Right atrium auricular region (tissue), 2 donors: ENCODE measurements at regions not wholly inside any gene's neighbourhood (a gene's known extent, or its start where the extent isn't known, plus 50 kb on each side); places are given as distances from the start of the nearest gene placed in this dataset.

Source experiments
- DNase-seq: peaks from one replicate; pipeline ENCODE4 v3.0.0-alpha.2; 2019; ENCODE audit warnings: low spot score
- H3K27ac ChIP-seq, 2 donors: fragments of 200-600 bp; sonication (generic); 1 replicate in 1 of 2; 2 replicates in 1 of 2; pipeline ENCODE4 v1.5.1; 2016 to 2019
- H3K27me3 ChIP-seq, 2 donors: fragments of 200-600 bp; sonication (generic); one replicate each; pipeline versions ENCODE4 v1.5.1 to v1.6.0; 2017 to 2019
- H3K36me3 ChIP-seq: fragments of 200-600 bp; sonication (generic); one replicate; pipeline ENCODE4 v1.5.1; 2016
- H3K4me1 ChIP-seq, 2 donors: fragments of 200-600 bp; sonication (generic); one replicate each; pipeline versions ENCODE4 v1.5.1 to v1.6.0; 2017 to 2019
- H3K4me3 ChIP-seq, 2 donors: fragments of 200-600 bp; sonication (generic); 1 replicate in 1 of 2; 2 replicates in 1 of 2; pipeline ENCODE4 v1.5.1; 2017 to 2019; ENCODE audit warnings: mild to moderate bottlenecking in 1 of 2, moderate library complexity in 1 of 2
- H3K9me3 ChIP-seq, 2 donors: fragments of 200-600 bp; sonication (generic); one replicate each; pipeline ENCODE4 v1.5.1; 2019
- TF ChIP-seq, protein P1 (sequence below), 2 donors: fragments of 200-600 bp; sonication (generic); IDR thresholded peaks; one replicate each; pipeline ENCODE4 v1.5.1; 2019; ENCODE audit warnings: antibody characterized with exemption in 2 of 2

DNA sequence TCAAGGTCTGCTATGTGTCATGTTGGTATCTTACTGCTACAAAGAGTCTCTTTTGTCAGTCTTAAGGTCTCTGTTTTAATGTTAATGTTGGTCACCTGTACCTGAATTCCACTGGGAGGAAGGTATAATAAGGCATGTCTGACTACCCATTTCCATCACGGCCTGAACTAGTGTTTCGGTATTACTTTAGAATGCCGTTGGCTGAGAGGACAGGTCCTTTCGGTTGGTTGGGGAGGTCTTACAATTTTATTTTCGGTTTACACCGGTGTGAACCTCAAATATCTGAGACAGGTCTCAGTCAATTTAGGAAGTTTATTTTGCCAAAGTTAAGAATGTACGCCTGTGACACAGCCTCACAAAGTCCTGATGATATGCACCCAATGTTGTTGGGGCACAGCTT lies 154.9 kb upstream of the ABCA1 start:
- Histone ChIP-seq H3K4me3 (no peak overlapping the region), H3K27ac (no peak overlapping the region), H3K4me1 (no peaks in the 10 kb centered on the region), H3K36me3 (no peaks in the 10 kb centered on the region), H3K9me3 (no peaks in the 10 kb centered on the region), H3K27me3 (no peaks in the 10 kb centered on the region)
- no peak for DNase-seq
- TF ChIP-seq, protein P1, sequence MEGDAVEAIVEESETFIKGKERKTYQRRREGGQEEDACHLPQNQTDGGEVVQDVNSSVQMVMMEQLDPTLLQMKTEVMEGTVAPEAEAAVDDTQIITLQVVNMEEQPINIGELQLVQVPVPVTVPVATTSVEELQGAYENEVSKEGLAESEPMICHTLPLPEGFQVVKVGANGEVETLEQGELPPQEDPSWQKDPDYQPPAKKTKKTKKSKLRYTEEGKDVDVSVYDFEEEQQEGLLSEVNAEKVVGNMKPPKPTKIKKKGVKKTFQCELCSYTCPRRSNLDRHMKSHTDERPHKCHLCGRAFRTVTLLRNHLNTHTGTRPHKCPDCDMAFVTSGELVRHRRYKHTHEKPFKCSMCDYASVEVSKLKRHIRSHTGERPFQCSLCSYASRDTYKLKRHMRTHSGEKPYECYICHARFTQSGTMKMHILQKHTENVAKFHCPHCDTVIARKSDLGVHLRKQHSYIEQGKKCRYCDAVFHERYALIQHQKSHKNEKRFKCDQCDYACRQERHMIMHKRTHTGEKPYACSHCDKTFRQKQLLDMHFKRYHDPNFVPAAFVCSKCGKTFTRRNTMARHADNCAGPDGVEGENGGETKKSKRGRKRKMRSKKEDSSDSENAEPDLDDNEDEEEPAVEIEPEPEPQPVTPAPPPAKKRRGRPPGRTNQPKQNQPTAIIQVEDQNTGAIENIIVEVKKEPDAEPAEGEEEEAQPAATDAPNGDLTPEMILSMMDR (IDR thresholded peaks at IDR 0.05), result no peak

DNA sequence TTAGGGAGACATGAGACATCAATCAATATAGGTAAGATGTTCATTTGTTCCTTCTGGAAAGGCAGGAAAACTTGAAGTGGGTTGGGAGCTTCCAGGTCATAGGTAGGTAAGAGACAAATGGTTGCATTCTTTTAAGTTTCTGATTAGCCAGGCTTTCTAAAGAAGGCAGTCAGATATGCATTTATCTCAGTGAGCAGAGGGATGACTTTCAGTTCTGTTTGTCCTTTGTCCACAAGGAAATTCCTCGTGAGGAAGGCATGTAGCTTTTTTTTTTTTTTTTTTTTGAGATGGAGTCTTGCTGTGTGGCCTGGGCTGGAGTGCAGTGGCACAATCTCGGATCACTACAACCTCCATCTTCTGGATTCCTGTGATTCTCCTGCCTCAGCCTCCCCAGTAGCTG lies 155.3 kb upstream of the ABCA1 start:
- H3K4me3 ChIP-seq, result no peak overlapping the region
- H3K9me3 ChIP-seq, result no peaks in the 10 kb centered on the region
- H3K36me3 ChIP-seq, result no peaks in the 10 kb centered on the region
- H3K27ac ChIP-seq, result no peak overlapping the region
- H3K27me3 ChIP-seq, result no peaks in the 10 kb centered on the region
- no peak for DNase-seq
- TF ChIP-seq, protein P1 (IDR thresholded peaks at IDR 0.05), result no peak
- no peaks in the 10 kb centered on the region for H3K4me1 ChIP-seq

DNA sequence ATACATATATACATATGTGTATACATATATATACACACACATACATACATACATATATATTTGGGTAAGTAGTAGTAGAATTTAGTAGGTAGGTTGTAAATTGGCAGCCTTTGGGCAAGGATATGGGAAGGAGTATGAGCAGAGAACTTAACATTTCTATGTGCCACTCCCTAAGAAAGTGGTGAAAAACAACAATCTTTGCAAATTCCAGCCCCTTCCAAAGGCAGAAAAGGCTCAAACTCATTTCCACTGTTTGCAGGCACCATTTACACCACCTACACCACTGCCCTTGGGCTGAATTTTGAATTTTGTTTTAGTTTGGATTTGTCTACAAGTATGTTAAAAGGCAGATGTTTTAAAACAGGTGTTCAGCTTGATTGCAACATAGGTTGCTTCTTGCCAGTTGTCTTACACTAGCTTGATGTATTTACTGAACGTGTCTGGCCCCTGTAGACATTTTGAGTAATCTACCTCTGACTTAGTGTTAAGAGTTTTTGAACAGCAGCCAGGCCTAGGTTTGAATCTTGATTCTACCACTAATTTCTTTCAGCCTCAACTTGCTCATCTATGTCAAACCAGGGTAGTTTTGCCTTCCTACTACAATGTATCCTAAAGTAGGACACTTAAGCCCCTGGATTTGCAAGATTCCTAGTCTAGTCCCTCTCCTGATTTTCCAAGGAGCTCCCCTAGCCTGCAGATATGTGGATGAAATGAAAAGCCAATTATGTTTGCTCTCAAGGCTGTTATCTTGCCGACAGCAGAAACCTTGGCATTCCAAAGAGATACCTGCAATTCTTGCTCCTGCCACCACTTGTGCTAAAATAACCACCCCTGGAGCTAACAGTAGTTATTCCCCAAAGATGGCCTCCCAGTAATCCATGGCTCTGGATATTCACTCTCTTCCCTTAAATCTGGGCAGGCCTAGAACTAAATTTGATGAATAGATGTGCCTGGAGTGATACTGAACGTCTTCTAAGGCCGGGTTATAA lies 156.2 kb upstream of the SLC44A1 start:
- H3K36me3 ChIP-seq, result no peaks in the 10 kb centered on the region
- DNase-seq, result no peak
- TF ChIP-seq, protein P1 (IDR thresholded peaks at IDR 0.05), result no peak
- H3K4me3 ChIP-seq, result no peak overlapping the region
- no peaks in the 10 kb centered on the region for H3K27me3 ChIP-seq
- no peaks in the 10 kb centered on the region for H3K9me3 ChIP-seq
- no peaks in the 10 kb centered on the region for H3K4me1 ChIP-seq
- H3K27ac ChIP-seq, result no peak overlapping the region

DNA sequence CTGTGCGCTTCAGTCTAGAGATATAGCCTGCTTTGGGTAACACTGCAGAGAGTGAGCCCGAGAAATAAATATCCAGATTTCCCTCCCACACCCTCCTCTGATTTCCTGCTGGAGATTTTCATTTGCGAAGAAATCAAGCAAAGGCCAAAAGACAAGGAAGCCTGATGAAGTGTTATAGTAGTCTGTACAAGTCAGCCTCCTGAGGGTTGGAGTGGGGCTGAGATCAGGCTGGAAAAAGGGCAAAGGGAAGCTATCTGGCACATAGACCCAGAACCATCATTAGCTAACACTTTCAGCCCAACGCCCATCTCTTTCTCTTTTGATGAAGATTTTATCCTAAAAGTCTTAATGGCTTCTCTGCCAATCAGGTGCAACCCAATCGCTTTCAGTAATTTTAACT lies 154.6 kb upstream of the SLC44A1 start:
- Histone ChIP-seq H3K27me3 (no peaks in the 10 kb centered on the region), H3K9me3 (no peaks in the 10 kb centered on the region), H3K4me1 (no peaks in the 10 kb centered on the region), H3K4me3 (no peak overlapping the region), H3K36me3 (no peaks in the 10 kb centered on the region), H3K27ac (no peak overlapping the region)
- TF ChIP-seq, protein P1 (IDR thresholded peaks at IDR 0.05), result no peak
- no peak for DNase-seq

DNA sequence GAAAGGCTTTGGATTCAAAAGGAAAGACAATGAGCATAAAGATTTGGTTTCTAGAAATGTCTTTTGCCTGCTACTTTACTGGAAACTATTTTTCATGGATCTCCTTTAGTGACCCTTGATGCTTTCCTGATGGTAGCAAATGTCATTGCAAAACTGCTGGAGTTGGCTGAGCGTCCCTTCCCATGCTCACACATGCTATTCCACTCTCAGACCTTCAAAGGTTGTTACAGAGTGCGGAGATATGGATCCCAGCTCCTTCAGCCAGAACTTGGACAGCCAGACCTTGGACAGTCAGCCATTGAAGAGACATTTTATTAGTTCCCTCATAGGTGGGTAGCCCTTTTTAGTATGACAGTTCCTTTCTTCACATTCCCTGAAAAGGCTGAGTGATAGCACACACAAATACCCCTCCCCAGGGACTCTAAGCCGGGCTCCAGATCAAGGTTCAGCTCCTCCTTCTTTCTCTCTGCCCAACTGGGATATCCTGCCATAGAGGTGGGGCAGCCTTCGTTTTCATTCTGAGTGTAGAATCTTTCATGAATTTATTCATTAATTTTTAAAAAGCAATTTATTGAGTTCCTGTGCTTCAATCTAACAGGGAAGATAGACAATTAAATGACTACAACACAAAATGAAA lies 153.3 kb upstream of the SLC44A1 start:
- Histone ChIP-seq H3K4me3 (no peak overlapping the region), H3K36me3 (no peaks in the 10 kb centered on the region), H3K27ac (no peak overlapping the region), H3K27me3 (no peaks in the 10 kb centered on the region), H3K4me1 (no peaks in the 10 kb centered on the region), H3K9me3 (no peaks in the 10 kb centered on the region)
- DNase-seq, result no peak
- TF ChIP-seq, protein P1 (IDR thresholded peaks at IDR 0.05), result no peak
